Caco-2 (cell line): ENCODE measurements at regions not wholly inside any gene's neighbourhood (a gene's known extent, or its start where the extent isn't known, plus 50 kb on each side); places are given as distances from the start of the nearest gene placed in this dataset.

Experiments used
- BruUV-seq: library from RNA; stranded (reverse); fragments of 400-500 nt; replicated peaks from 2 replicates; lab custom pipeline; 2021; lab: Mats Ljungman, UMichigan
- CTCF ChIA-PET: fragments of 300-600 bp; sonication (Branson Sonifier 250); formaldehyde crosslinking; loops from one replicate; lab custom pipeline; 2022; ENCODE audit warnings: antibody characterized with exemption; lab: Charles Lee
- POLR2A ChIA-PET: fragments of 300-600 bp; sonication (Branson Sonifier 250); formaldehyde crosslinking; loops from one replicate; lab custom pipeline; 2022; ENCODE audit warnings: antibody characterized with exemption; lab: Charles Lee
- DNase-seq, 2 experiments: peaks; one replicate each; pipeline versions ENCODE4 v3.0.0 to v3.0.0-alpha.2; 2020 to 2022
- H3K27me3 ChIP-seq: replicated peaks from 2 replicates; pipeline ENCODE4 v1.6.0; 2011; ENCODE audit warnings: low read length; ENCODE audit not compliant: control insufficient read depth, insufficient read depth
- H3K36me3 ChIP-seq: 2 replicates; pipeline ENCODE4 v1.5.1; 2011; ENCODE audit warnings: low read length; ENCODE audit not compliant: control insufficient read depth, insufficient read depth
- H3K4me1 ChIP-seq: fragments of 250-450 bp; sonication (Bioruptor Pico); 2 replicates; pipeline ENCODE4 v1.5.1; 2020; ENCODE audit warnings: mild to moderate bottlenecking
- H3K4me3 ChIP-seq: 2 replicates; pipeline ENCODE4 v1.5.1; 2011; ENCODE audit warnings: low read depth, mild to moderate bottlenecking, control low read depth, low read length
- H3K9me3 ChIP-seq: fragments of 250-450 bp; sonication (Bioruptor Pico); 2 replicates; pipeline ENCODE4 v1.5.1; 2020; ENCODE audit warnings: mild to moderate bottlenecking, moderate library complexity
- H3K27ac Mint-ChIP-seq: one replicate; pipeline ENCODE4 v1.8.0; 2022; ENCODE audit warnings: mixed read lengths; ENCODE audit not compliant: unreplicated experiment
- H3K27me3 Mint-ChIP-seq: one replicate; pipeline ENCODE4 v1.8.0; 2022; ENCODE audit warnings: mixed read lengths; ENCODE audit not compliant: insufficient read depth, unreplicated experiment
- H3K36me3 Mint-ChIP-seq: one replicate; pipeline ENCODE4 v1.8.0; 2022; ENCODE audit warnings: mild to moderate bottlenecking, mixed read lengths; ENCODE audit not compliant: insufficient read depth, unreplicated experiment
- H3K4me1 Mint-ChIP-seq: one replicate; pipeline ENCODE4 v1.8.0; 2022; ENCODE audit warnings: low read depth, mixed read lengths; ENCODE audit not compliant: unreplicated experiment
- H3K4me3 Mint-ChIP-seq: one replicate; pipeline ENCODE4 v1.8.0; 2022; ENCODE audit warnings: mild to moderate bottlenecking, moderate library complexity, mixed read lengths; ENCODE audit not compliant: unreplicated experiment
- H3K9me3 Mint-ChIP-seq: one replicate; pipeline ENCODE4 v1.8.0; 2022; ENCODE audit warnings: mixed read lengths; ENCODE audit not compliant: unreplicated experiment
- CTCF ChIP-seq, 2 experiments: fragments of 200-600 bp in 1 of 2; IDR thresholded peaks; 1 replicate in 1 of 2; 2 replicates in 1 of 2; pipeline versions ENCODE4 v1.5.1 to v1.8.0; 2011 to 2022; ENCODE audit warnings: antibody characterized with exemption in 1 of 2, control low read depth in 1 of 2, inconsistent platforms in 1 of 2, low read depth in 1 of 2, low read length in 1 of 2, mild to moderate bottlenecking in 1 of 2, moderate library complexity in 1 of 2; ENCODE audit not compliant: insufficient read depth in 1 of 2, severe bottlenecking in 1 of 2, unreplicated experiment in 1 of 2
- intact Hi-C: fragments of 100-400 bp; cut with micrococcal nuclease; formaldehyde crosslinking; loops from one replicate; pipeline ENCODE4 v1.10.0; 2022; ENCODE audit not compliant: unreplicated experiment

GRCh38 chr5:43993634-43994351, 390.8 kb downstream of the NNT start:
- Mint-ChIP-seq H3K4me1 (no peaks in the 10 kb centered on the region), H3K9me3 (no peaks in the 10 kb centered on the region), H3K27ac (no peak overlapping the region), H3K36me3 (no peaks in the 10 kb centered on the region), H3K27me3 (no peaks in the 10 kb centered on the region), H3K4me3 (no peak overlapping the region)
- Histone ChIP-seq H3K9me3 (no peaks in the 10 kb centered on the region), H3K27me3 (no peaks in the 10 kb centered on the region), H3K4me1 (no peaks in the 10 kb centered on the region), H3K4me3 (no peak overlapping the region), H3K36me3 (no peaks in the 10 kb centered on the region)
- intact Hi-C loops, result no loop called here
- no peak for TF ChIP-seq CTCF (IDR thresholded peaks at IDR 0.05; ENCODE audit: insufficient read depth in 1 of 2, low read depth in 1 of 2, low read length in 1 of 2, severe bottlenecking in 1 of 2, unreplicated experiment in 1 of 2)
- no TSS peak for BruUV-seq
- ChIA-PET POLR2A (no interaction called here), CTCF (no interaction called here)
- no peak for DNase-seq

GRCh38 chr5:43985411-43985810, 382.4 kb downstream of the NNT start:
- Histone ChIP-seq H3K36me3 (no peaks in the 10 kb centered on the region), H3K4me3 (no peak overlapping the region), H3K4me1 (no peaks in the 10 kb centered on the region), H3K9me3 (no peaks in the 10 kb centered on the region), H3K27me3 (no peaks in the 10 kb centered on the region)
- ChIA-PET CTCF (no interaction called here), POLR2A (no interaction called here)
- no peak overlapping the region for H3K4me3 Mint-ChIP-seq
- no peak overlapping the region for H3K27ac Mint-ChIP-seq
- no peaks in the 10 kb centered on the region for H3K36me3 Mint-ChIP-seq
- no peaks in the 10 kb centered on the region for H3K9me3 Mint-ChIP-seq
- intact Hi-C loops, result no loop called here
- BruUV-seq, result no TSS peak
- H3K27me3 Mint-ChIP-seq, result no peaks in the 10 kb centered on the region
- TF ChIP-seq CTCF (IDR thresholded peaks at IDR 0.05; ENCODE audit: insufficient read depth in 1 of 2, low read depth in 1 of 2, low read length in 1 of 2, severe bottlenecking in 1 of 2, unreplicated experiment in 1 of 2), result no peak
- H3K4me1 Mint-ChIP-seq, result no peaks in the 10 kb centered on the region
- no peak for DNase-seq

GRCh38 chr5:43981556-43981955, 378.6 kb downstream of the NNT start:
- Mint-ChIP-seq H3K27ac (no peak overlapping the region), H3K9me3 (no peaks in the 10 kb centered on the region), H3K36me3 (no peaks in the 10 kb centered on the region), H3K27me3 (no peaks in the 10 kb centered on the region), H3K4me1 (no peaks in the 10 kb centered on the region), H3K4me3 (no peak overlapping the region)
- no peak for DNase-seq
- intact Hi-C loops, result no loop called here
- H3K36me3 ChIP-seq, result no peaks in the 10 kb centered on the region
- no TSS peak for BruUV-seq
- no peaks in the 10 kb centered on the region for H3K9me3 ChIP-seq
- no peak for TF ChIP-seq CTCF (IDR thresholded peaks at IDR 0.05; ENCODE audit: insufficient read depth in 1 of 2, low read depth in 1 of 2, low read length in 1 of 2, severe bottlenecking in 1 of 2, unreplicated experiment in 1 of 2)
- H3K4me1 ChIP-seq, result no peaks in the 10 kb centered on the region
- H3K4me3 ChIP-seq, result no peak overlapping the region
- ChIA-PET CTCF (no interaction called here), POLR2A (no interaction called here)
- H3K27me3 ChIP-seq, result no peaks in the 10 kb centered on the region
